D721Med (cell line): ENCODE measurements at regions not wholly inside any gene's neighbourhood (a gene's known extent, or its start where the extent isn't known, plus 50 kb on each side); places are given as distances from the start of the nearest gene placed in this dataset.

Experiments
- DNase-seq: peaks from one replicate; pipeline ENCODE4 v3.0.0; 2011; ENCODE audit warnings: low spot score; ENCODE audit not compliant: insufficient read length
- FAIRE-seq: peaks from 2 replicates; lab custom pipeline; 2011; peaks lifted over from hg19 to GRCh38; lab: Jason Lieb, UNC
- TF ChIP-seq, protein P1 (sequence below): IDR thresholded peaks from 2 replicates; pipeline ENCODE4 v1.5.1; 2012; ENCODE audit warnings: mild to moderate bottlenecking, control low read depth; ENCODE audit not compliant: insufficient read depth; ENCODE audit errors: missing control alignments

DNA sequence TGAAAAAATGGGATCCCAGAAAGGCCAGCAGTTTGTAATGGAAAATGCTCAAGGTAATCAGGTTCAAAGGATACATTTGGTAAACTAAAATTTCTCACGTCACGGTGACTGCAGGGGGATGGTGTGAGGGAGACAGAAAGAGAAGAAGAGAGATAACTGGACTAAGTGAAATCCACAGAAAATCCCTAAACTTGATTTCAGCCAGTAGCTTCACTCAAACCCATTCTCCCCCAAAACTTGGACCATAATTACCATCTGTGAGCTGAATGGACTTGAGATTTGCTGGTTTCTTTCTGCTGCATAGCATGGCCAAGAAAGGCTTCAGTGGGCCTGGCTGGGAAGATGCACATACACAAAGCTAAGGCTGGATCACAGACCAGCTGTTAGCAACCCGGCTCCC, 155.4 kb upstream of the LMO4 start:
- TF ChIP-seq, protein P1, sequence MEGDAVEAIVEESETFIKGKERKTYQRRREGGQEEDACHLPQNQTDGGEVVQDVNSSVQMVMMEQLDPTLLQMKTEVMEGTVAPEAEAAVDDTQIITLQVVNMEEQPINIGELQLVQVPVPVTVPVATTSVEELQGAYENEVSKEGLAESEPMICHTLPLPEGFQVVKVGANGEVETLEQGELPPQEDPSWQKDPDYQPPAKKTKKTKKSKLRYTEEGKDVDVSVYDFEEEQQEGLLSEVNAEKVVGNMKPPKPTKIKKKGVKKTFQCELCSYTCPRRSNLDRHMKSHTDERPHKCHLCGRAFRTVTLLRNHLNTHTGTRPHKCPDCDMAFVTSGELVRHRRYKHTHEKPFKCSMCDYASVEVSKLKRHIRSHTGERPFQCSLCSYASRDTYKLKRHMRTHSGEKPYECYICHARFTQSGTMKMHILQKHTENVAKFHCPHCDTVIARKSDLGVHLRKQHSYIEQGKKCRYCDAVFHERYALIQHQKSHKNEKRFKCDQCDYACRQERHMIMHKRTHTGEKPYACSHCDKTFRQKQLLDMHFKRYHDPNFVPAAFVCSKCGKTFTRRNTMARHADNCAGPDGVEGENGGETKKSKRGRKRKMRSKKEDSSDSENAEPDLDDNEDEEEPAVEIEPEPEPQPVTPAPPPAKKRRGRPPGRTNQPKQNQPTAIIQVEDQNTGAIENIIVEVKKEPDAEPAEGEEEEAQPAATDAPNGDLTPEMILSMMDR = no peak
- FAIRE-seq (no peak), DNase-seq (no peak)

GRCh38 chr1:87174724-87175245, 153.9 kb upstream of the LMO4 start:
- no peak for FAIRE-seq
- DNase-seq = no peak
- TF ChIP-seq, protein P1 = no peak

DNA sequence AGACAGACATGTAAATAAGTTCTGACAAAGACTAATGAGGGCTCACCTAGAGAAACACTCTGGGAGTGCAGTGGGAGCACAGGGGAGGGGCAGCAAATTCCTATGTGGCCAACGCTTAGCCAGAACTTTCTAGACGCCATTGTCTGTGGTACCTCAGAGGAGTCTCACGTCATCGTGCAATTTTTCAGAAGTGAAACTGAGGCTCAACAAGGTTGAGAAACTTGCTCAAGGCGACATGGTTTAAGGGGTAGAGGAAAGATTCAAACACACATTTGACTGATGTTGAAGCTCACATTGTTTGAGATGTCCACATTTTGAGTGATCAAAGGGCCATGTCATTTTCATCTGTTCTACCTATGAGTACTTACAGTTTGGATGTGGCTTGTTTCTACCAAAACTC, 152.6 kb upstream of the LMO4 start:
- DNase-seq (no peak), FAIRE-seq (peak; percentile 67)
- TF ChIP-seq, protein P1 = no peak

DNA sequence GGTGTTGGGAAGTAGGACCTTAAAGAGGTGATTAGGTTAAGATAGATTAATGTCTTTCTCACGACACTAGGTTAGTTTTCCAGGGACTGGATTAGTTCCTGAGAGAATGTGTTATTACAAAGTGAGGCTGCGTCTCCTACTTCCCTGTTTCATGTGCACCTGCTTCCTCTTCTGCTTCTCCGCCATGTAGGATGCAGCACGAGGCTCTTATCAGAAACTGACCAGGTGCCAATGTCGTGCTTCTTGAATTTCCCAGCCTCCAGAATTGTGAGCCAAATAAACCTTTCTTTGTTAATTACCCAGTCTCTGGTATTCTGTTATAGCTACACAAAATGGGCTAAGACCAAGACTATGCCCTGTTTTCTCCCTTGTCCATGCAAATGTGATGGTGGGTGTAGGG, 152.2 kb upstream of the LMO4 start:
- TF ChIP-seq, protein P1 = no peak
- FAIRE-seq (no peak), DNase-seq (no peak)

DNA sequence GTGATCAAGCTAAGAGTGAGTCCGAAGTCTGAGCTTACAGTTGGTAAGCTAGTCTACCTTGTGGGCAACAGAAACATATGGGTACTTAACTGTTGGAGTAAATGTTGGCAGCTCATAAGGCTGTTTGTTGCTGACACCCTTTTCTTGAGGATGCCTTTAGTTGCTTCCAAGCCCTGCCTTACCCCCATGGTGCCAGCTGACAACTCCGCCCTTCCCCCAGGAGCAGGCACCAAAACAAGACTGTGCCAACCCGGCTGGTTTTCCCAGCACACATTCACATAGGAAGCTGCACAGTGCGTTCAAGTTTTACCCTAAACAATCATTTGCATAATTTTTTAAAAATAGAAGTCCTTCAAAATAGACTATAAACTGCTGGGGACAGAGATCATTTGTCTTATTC, 150.2 kb upstream of the LMO4 start:
- DNase-seq (no peak), FAIRE-seq (no peak)
- TF ChIP-seq, protein P1 = no peak

- FAIRE-seq (no peak), DNase-seq (no peak)
- TF ChIP-seq, protein P1 = no peak
Measured at GRCh38 chr1:87179076-87179810, 149.4 kb upstream of the LMO4 start.

GRCh38 chr1:87179851-87180519, 148.7 kb upstream of the LMO4 start:
- FAIRE-seq = no peak
- DNase-seq = no peak
- TF ChIP-seq, protein P1 = no peak
